NB4 (cell line): ENCODE measurements at regions not wholly inside any gene's neighbourhood (a gene's known extent, or its start where the extent isn't known, plus 50 kb on each side); places are given as distances from the start of the nearest gene placed in this dataset.

Source experiments
- CTCF ChIP-seq: IDR thresholded peaks from one replicate; pipeline ENCODE4 v1.5.1; 2012; ENCODE audit warnings: low read depth, low read length
- MYC ChIP-seq: IDR thresholded peaks from 2 replicates; pipeline ENCODE4 v1.6.1; 2011; ENCODE audit warnings: low read depth, low read length
- POLR2A ChIP-seq: IDR thresholded peaks from 2 replicates; pipeline ENCODE4 v1.6.1; 2011; ENCODE audit warnings: mild to moderate bottlenecking; ENCODE audit not compliant: insufficient read length; ENCODE audit errors: extremely low read depth
- TF ChIP-seq, protein P1 (sequence below): IDR thresholded peaks from 2 replicates; pipeline ENCODE4 v1.6.1; 2011; ENCODE audit warnings: low read depth, low read length

DNA sequence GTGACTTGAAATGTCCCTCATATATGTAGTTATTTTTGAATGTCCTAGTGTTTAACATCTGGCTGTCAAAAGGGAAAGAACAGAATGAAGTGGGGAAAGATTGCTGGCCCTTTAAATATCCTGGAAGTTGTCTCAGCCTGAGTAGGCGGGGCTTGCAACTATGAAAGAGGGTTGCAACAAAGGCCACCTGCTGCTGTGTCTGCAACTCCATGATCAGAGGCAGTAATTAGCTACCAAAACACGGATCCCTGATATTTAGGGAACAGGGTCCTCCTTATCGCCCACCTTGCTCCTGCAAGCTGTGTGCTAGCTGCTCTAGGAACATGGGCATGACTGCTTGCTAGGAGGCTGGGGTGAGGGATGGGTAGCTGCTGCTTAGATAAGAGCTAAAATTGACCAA lies 100.2 kb upstream of the CFAP20DC start:
- TF ChIP-seq, protein P1, sequence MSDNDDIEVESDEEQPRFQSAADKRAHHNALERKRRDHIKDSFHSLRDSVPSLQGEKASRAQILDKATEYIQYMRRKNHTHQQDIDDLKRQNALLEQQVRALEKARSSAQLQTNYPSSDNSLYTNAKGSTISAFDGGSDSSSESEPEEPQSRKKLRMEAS, result no peak
- TF ChIP-seq CTCF (no peak), POLR2A (no peak), MYC (no peak)
